GM23338 (cell line): ENCODE measurements at regions not wholly inside any gene's neighbourhood (a gene's known extent, or its start where the extent isn't known, plus 50 kb on each side); places are given as distances from the start of the nearest gene placed in this dataset.

Experiments used
- ATAC-seq: fragments of 200-7000 bp; cut with Tn5 transposase; 3 replicates; pipeline ENCODE4 v1.9.1; 2020
- DNase-seq: peaks from one replicate; pipeline ENCODE4 v3.0.0-alpha.2; 2015; ENCODE audit warnings: low spot score
- H2AFZ ChIP-seq: fragments of 200-600 bp; sonication (generic); 2 replicates; pipeline ENCODE4 v1.8.0; 2016; ENCODE audit warnings: antibody characterized with exemption, mild to moderate bottlenecking, moderate library complexity
- H3F3A ChIP-seq: fragments of 200-600 bp; sonication (generic); replicated peaks from 2 replicates; pipeline ENCODE4 v1.8.0; 2017; ENCODE audit warnings: antibody characterized with exemption, mixed run types, low read depth
- H3K27ac ChIP-seq: fragments of 200-600 bp; sonication (generic); 2 replicates; pipeline ENCODE4 v1.6.1; 2016; ENCODE audit warnings: low read depth
- H3K27me3 ChIP-seq: fragments of 200-600 bp; sonication (generic); 2 replicates; pipeline ENCODE4 v1.8.0; 2016; ENCODE audit warnings: mild to moderate bottlenecking, mixed run types, moderate library complexity; ENCODE audit not compliant: insufficient read depth
- H3K36me3 ChIP-seq: fragments of 200-600 bp; sonication (generic); 2 replicates; pipeline ENCODE4 v1.8.0; 2016; ENCODE audit warnings: mild to moderate bottlenecking; ENCODE audit not compliant: insufficient read depth
- H3K4me1 ChIP-seq: fragments of 200-600 bp; sonication (generic); 2 replicates; pipeline ENCODE4 v1.8.0; 2016; ENCODE audit warnings: mild to moderate bottlenecking, moderate library complexity; ENCODE audit not compliant: insufficient read depth
- H3K4me2 ChIP-seq: fragments of 200-600 bp; sonication (generic); 2 replicates; pipeline ENCODE4 v1.7.1; 2017; ENCODE audit warnings: mixed run types
- H3K4me3 ChIP-seq: fragments of 200-600 bp; sonication (generic); 2 replicates; pipeline ENCODE4 v1.6.1; 2016; ENCODE audit warnings: mixed run types
- H3K79me2 ChIP-seq: fragments of 200-600 bp; sonication (generic); replicated peaks from 2 replicates; pipeline ENCODE4 v1.8.0; 2017; ENCODE audit warnings: mild to moderate bottlenecking; ENCODE audit not compliant: insufficient read depth
- H3K9me2 ChIP-seq: fragments of 200-600 bp; sonication (generic); 2 replicates; pipeline ENCODE4 v1.8.0; 2017; ENCODE audit not compliant: insufficient read depth
- H4K20me1 ChIP-seq: fragments of 200-600 bp; sonication (generic); replicated peaks from 2 replicates; pipeline ENCODE4 v1.8.0; 2017; ENCODE audit warnings: mild to moderate bottlenecking; ENCODE audit not compliant: insufficient read depth
- H3K27ac Mint-ChIP-seq: 2 replicates; pipeline ENCODE4 v1.8.0; 2020; ENCODE audit warnings: inconsistent platforms, mild to moderate bottlenecking, moderate library complexity, mixed read lengths
- H3K27me3 Mint-ChIP-seq: 3 replicates; pipeline ENCODE4 v1.8.0; 2022; ENCODE audit warnings: low read depth, mild to moderate bottlenecking, moderate library complexity, mixed read lengths, inconsistent platforms; ENCODE audit not compliant: insufficient read depth, poor library complexity
- H3K36me3 Mint-ChIP-seq: 3 replicates; pipeline ENCODE4 v1.8.0; 2021; ENCODE audit warnings: low read depth, mild to moderate bottlenecking, inconsistent platforms, moderate library complexity, mixed read lengths
- H3K4me1 Mint-ChIP-seq: 3 replicates; pipeline ENCODE4 v1.8.0; 2020; ENCODE audit warnings: mild to moderate bottlenecking, inconsistent platforms, mixed read lengths
- H3K4me3 Mint-ChIP-seq: 3 replicates; pipeline ENCODE4 v1.8.0; 2021; ENCODE audit warnings: moderate library complexity, mild to moderate bottlenecking, inconsistent platforms, mixed read lengths
- H3K9me3 Mint-ChIP-seq: 3 replicates; pipeline ENCODE4 v1.8.0; 2020; ENCODE audit warnings: moderate library complexity, mild to moderate bottlenecking, inconsistent platforms, mixed read lengths
- CREB1 ChIP-seq: fragments of 250-450 bp; sonication (Bioruptor Pico); IDR thresholded peaks from 2 replicates; pipeline ENCODE4 v1.5.0; 2020; ENCODE audit warnings: low read depth, mild to moderate bottlenecking, moderate library complexity
- EZH2phosphoT487 ChIP-seq: fragments of 200-600 bp; sonication (generic); IDR thresholded peaks from one replicate; pipeline ENCODE4 v1.8.1; 2018; ENCODE audit warnings: antibody characterized with exemption; ENCODE audit not compliant: unreplicated experiment
- JUNB ChIP-seq: IDR thresholded peaks from one replicate; pipeline ENCODE4 v1.6.1; 2016; ENCODE audit warnings: antibody characterized with exemption; ENCODE audit not compliant: unreplicated experiment
- NANOG ChIP-seq: IDR thresholded peaks from 2 replicates; pipeline ENCODE4 v1.6.1; 2016; ENCODE audit warnings: antibody characterized with exemption, borderline replicate concordance
- POLR2AphosphoS5 ChIP-seq: IDR thresholded peaks from 2 replicates; pipeline ENCODE4 v1.6.1; 2016; ENCODE audit warnings: antibody characterized with exemption, low read depth
- STAT1 ChIP-seq: IDR thresholded peaks from one replicate; pipeline ENCODE4 v1.6.1; 2016; ENCODE audit warnings: antibody characterized with exemption; ENCODE audit not compliant: unreplicated experiment
- ZNF114 ChIP-seq: fragments of 250-450 bp; sonication (Bioruptor Pico); IDR thresholded peaks from 2 replicates; pipeline ENCODE4 v1.5.0; 2020; ENCODE audit warnings: mild to moderate bottlenecking, moderate library complexity
- TF ChIP-seq, protein P1 (sequence below): IDR thresholded peaks from 2 replicates; pipeline ENCODE4 v1.6.1; 2016; ENCODE audit warnings: antibody characterized with exemption
- TF ChIP-seq, protein P2 (sequence below): fragments of 250-450 bp; sonication (Bioruptor Pico); IDR thresholded peaks from 2 replicates; pipeline ENCODE4 v1.5.0; 2020; ENCODE audit warnings: mild to moderate bottlenecking, moderate library complexity
- TF ChIP-seq, protein P3 (sequence below), 2 experiments: fragments of 200-600 bp in 1 of 2; sonication (generic) in 1 of 2; conservative IDR thresholded peaks; 2 replicates each; pipeline versions ENCODE4 v1.5.1 to v1.6.1; 2016 to 2017; ENCODE audit warnings: antibody characterized with exemption in 2 of 2, low read depth in 2 of 2, mild to moderate bottlenecking in 2 of 2, moderate library complexity in 1 of 2

DNA sequence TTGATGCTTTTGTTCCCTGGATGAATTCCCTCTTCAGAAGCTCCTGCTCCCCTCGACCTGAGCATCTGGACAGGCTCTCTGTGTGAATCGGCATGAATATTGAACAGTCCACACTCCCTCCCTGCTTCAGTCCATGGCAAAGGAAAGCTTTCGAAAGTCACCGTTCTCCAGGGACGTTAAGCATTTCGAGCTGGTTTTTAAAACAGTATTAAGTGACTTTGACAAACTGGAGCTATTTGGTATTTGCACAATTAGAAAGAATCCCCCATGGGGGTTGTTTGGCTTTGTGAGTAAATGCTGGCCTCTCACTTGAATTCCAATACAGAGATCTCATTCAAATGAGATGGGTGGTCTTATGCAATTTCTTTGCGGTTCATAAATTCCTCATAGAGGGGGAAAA is 85.3 kb upstream of the TIAM2 start:
- Mint-ChIP-seq H3K4me3 (0 out of 3 replicates have a peak overlapping the region, but pooled peaks have one; percentile 4), H3K36me3 (no peaks in the 10 kb centered on the region), H3K9me3 (no peaks in the 10 kb centered on the region), H3K4me1 (peaks cover 16% of the 10 kb centered on the region), H3K27ac (peak overlapping the region; percentile 81), H3K27me3 (no peaks in the 10 kb centered on the region)
- no peaks in the 10 kb centered on the region for H3K27me3 ChIP-seq
- no peaks in the 10 kb centered on the region for H3K36me3 ChIP-seq
- peaks cover 2% of the 10 kb centered on the region for H3F3A ChIP-seq
- H3K79me2 ChIP-seq = no peaks in the 10 kb centered on the region
- peaks cover 16% of the 10 kb centered on the region for H3K4me1 ChIP-seq
- ATAC-seq (peak; percentile 66), DNase-seq (peak; percentile 56)
- no peaks in the 10 kb centered on the region for H4K20me1 ChIP-seq
- H3K9me2 ChIP-seq = no peaks in the 10 kb centered on the region
- peak overlapping the region; percentile 48 for H3K4me2 ChIP-seq
- no peak overlapping the region for H3K4me3 ChIP-seq
- peak overlapping the region; percentile 83 for H3K27ac ChIP-seq
- no peak overlapping the region for H2AFZ ChIP-seq
- no peak for TF ChIP-seq POLR2AphosphoS5
- TF ChIP-seq, protein P1, sequence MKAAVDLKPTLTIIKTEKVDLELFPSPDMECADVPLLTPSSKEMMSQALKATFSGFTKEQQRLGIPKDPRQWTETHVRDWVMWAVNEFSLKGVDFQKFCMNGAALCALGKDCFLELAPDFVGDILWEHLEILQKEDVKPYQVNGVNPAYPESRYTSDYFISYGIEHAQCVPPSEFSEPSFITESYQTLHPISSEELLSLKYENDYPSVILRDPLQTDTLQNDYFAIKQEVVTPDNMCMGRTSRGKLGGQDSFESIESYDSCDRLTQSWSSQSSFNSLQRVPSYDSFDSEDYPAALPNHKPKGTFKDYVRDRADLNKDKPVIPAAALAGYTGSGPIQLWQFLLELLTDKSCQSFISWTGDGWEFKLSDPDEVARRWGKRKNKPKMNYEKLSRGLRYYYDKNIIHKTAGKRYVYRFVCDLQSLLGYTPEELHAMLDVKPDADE = no peak
- TF ChIP-seq STAT1 = no peak
- no peak for TF ChIP-seq CREB1 (CRISPR knock-in tag)
- TF ChIP-seq NANOG = no peak
- no peak for TF ChIP-seq EZH2phosphoT487
- TF ChIP-seq, protein P2, sequence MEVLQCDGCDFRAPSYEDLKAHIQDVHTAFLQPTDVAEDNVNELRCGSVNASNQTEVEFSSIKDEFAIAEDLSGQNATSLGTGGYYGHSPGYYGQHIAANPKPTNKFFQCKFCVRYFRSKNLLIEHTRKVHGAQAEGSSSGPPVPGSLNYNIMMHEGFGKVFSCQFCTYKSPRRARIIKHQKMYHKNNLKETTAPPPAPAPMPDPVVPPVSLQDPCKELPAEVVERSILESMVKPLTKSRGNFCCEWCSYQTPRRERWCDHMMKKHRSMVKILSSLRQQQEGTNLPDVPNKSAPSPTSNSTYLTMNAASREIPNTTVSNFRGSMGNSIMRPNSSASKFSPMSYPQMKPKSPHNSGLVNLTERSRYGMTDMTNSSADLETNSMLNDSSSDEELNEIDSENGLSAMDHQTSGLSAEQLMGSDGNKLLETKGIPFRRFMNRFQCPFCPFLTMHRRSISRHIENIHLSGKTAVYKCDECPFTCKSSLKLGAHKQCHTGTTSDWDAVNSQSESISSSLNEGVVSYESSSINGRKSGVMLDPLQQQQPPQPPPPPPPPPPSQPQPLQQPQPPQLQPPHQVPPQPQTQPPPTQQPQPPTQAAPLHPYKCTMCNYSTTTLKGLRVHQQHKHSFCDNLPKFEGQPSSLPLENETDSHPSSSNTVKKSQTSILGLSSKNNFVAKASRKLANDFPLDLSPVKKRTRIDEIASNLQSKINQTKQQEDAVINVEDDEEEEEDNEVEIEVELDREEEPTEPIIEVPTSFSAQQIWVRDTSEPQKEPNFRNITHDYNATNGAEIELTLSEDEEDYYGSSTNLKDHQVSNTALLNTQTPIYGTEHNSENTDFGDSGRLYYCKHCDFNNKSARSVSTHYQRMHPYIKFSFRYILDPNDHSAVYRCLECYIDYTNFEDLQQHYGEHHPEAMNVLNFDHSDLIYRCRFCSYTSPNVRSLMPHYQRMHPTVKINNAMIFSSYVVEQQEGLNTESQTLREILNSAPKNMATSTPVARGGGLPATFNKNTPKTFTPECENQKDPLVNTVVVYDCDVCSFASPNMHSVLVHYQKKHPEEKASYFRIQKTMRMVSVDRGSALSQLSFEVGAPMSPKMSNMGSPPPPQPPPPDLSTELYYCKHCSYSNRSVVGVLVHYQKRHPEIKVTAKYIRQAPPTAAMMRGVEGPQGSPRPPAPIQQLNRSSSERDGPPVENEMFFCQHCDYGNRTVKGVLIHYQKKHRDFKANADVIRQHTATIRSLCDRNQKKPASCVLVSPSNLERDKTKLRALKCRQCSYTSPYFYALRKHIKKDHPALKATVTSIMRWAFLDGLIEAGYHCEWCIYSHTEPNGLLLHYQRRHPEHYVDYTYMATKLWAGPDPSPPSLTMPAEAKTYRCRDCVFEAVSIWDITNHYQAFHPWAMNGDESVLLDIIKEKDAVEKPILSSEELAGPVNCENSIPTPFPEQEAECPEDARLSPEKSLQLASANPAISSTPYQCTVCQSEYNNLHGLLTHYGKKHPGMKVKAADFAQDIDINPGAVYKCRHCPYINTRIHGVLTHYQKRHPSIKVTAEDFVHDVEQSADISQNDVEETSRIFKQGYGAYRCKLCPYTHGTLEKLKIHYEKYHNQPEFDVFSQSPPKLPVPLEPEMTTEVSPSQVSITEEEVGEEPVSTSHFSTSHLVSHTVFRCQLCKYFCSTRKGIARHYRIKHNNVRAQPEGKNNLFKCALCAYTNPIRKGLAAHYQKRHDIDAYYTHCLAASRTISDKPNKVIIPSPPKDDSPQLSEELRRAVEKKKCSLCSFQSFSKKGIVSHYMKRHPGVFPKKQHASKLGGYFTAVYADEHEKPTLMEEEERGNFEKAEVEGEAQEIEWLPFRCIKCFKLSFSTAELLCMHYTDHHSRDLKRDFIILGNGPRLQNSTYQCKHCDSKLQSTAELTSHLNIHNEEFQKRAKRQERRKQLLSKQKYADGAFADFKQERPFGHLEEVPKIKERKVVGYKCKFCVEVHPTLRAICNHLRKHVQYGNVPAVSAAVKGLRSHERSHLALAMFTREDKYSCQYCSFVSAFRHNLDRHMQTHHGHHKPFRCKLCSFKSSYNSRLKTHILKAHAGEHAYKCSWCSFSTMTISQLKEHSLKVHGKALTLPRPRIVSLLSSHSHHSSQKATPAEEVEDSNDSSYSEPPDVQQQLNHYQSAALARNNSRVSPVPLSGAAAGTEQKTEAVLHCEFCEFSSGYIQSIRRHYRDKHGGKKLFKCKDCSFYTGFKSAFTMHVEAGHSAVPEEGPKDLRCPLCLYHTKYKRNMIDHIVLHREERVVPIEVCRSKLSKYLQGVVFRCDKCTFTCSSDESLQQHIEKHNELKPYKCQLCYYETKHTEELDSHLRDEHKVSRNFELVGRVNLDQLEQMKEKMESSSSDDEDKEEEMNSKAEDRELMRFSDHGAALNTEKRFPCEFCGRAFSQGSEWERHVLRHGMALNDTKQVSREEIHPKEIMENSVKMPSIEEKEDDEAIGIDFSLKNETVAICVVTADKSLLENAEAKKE (CRISPR knock-in tag) = no peak
- no peak for TF ChIP-seq ZNF114 (CRISPR knock-in tag)
- TF ChIP-seq, protein P3, sequence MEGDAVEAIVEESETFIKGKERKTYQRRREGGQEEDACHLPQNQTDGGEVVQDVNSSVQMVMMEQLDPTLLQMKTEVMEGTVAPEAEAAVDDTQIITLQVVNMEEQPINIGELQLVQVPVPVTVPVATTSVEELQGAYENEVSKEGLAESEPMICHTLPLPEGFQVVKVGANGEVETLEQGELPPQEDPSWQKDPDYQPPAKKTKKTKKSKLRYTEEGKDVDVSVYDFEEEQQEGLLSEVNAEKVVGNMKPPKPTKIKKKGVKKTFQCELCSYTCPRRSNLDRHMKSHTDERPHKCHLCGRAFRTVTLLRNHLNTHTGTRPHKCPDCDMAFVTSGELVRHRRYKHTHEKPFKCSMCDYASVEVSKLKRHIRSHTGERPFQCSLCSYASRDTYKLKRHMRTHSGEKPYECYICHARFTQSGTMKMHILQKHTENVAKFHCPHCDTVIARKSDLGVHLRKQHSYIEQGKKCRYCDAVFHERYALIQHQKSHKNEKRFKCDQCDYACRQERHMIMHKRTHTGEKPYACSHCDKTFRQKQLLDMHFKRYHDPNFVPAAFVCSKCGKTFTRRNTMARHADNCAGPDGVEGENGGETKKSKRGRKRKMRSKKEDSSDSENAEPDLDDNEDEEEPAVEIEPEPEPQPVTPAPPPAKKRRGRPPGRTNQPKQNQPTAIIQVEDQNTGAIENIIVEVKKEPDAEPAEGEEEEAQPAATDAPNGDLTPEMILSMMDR (conservative IDR thresholded peaks at IDR 0.05; ENCODE audit: low read depth in 2 of 2) = no peak
- no peak for TF ChIP-seq JUNB
